ENCODE measurements at regions not wholly inside any gene's neighbourhood (a gene's known extent, or its start where the extent isn't known, plus 50 kb on each side); places are given as distances from the start of the nearest gene placed in this dataset.

GRCh38 chr1:184141361-184141880, 89.9 kb downstream of the TSEN15 start:
- intact Hi-C loops (cut with micrococcal nuclease; ENCODE audit: unreplicated experiment), result no loop called here
- no peak overlapping the region for H3K4me3 ChIP-seq (replicated peaks in 1 of 3; ENCODE audit: insufficient read depth in 1 of 3, low read depth in 2 of 3, low read length in 3 of 3)
- no peaks in the 10 kb centered on the region for H3K79me2 ChIP-seq (ENCODE audit: insufficient read depth, low read length)
- no peaks in the 10 kb centered on the region for H3K4me1 ChIP-seq (ENCODE audit: insufficient read depth, low read length)
- no peaks in the 10 kb centered on the region for H4K20me1 ChIP-seq (ENCODE audit: insufficient read depth, low read length)
- DNase-seq (ENCODE audit: low spot score) (no peak), ATAC-seq (no peak), FAIRE-seq (no peak)
- 11% methylated on average over 6 of the region's 6 CpGs for WGBS (ENCODE audit: low lambda C conversion rate)
- in situ Hi-C loops (cut with HindIII; ENCODE audit: extremely low pct_ligation_motif_present, low pct_unique_long_range_greater_than_20kb), result no loop called here
- TF ChIP-seq KDM5A (IDR thresholded peaks at IDR 0.05; ENCODE audit: borderline replicate concordance, low read length), result no peak
- TF ChIP-seq PHF20 (CRISPR knock-in tag; IDR thresholded peaks at IDR 0.05), result no peak
- no peak for TF ChIP-seq ISX (CRISPR knock-in tag; conservative IDR thresholded peaks at IDR 0.05)
- TF ChIP-seq ZNF749 (CRISPR knock-in tag; IDR thresholded peaks at IDR 0.05; ENCODE audit: borderline replicate concordance), result no peak
- TF ChIP-seq HNF1B (CRISPR knock-in tag; IDR thresholded peaks at IDR 0.05), result no peak
- no peak for TF ChIP-seq ARHGAP35 (CRISPR knock-in tag; IDR thresholded peaks at IDR 0.05; ENCODE audit: borderline replicate concordance)
- TF ChIP-seq ZNF275 (CRISPR knock-in tag; IDR thresholded peaks at IDR 0.05; ENCODE audit: borderline replicate concordance), result no peak
- TF ChIP-seq NONO (IDR thresholded peaks at IDR 0.05), result no peak
- no peak for TF ChIP-seq NONO (CRISPR knock-in tag; conservative IDR thresholded peaks at IDR 0.05)
- no peak for TF ChIP-seq MIXL1 (CRISPR knock-in tag; IDR thresholded peaks at IDR 0.05)
- no peak for TF ChIP-seq SMAD1 (CRISPR knock-in tag; IDR thresholded peaks at IDR 0.05; ENCODE audit: borderline replicate concordance, low read depth)
- TF ChIP-seq SOX6 (IDR thresholded peaks at IDR 0.05), result no peak
- no peak for TF ChIP-seq SOX6 (CRISPR knock-in tag; IDR thresholded peaks at IDR 0.05)
- ChIA-PET POLR2A (no interaction called here), CTCF (ENCODE audit: low intra/inter-chr PET ratio, low total read pairs) (no interaction called here)
- no TSS peak for BruUV-seq (replicated peaks)
- H3K4me2 ChIP-seq (ENCODE audit: low read depth, low read length), result no peak overlapping the region
- no peaks in the 10 kb centered on the region for H3K36me3 ChIP-seq (replicated peaks in 1 of 2; ENCODE audit: control insufficient read depth in 1 of 2, insufficient read depth in 2 of 2, low read length in 2 of 2)
- peaks cover 3% of the 10 kb centered on the region for H3K9me3 ChIP-seq (ENCODE audit: low read length)
- no peak overlapping the region for H2AFZ ChIP-seq (ENCODE audit: low read length)
- H3K27me3 ChIP-seq (ENCODE audit: control insufficient read depth in 1 of 2, insufficient read depth in 2 of 2, low read length in 2 of 2), result peaks cover 0 to 6% of the 10 kb centered on the region in 2 experiments; a peak in 1 of 5 replicates
- H3K9ac ChIP-seq (ENCODE audit: insufficient read depth, low read depth, low read length), result no peak overlapping the region
- H3K27ac ChIP-seq (ENCODE audit: extremely low read length, insufficient read depth, low read length), result no peak overlapping the region
